Embryonic facial prominence (tissue), 1 donor: ENCODE measurements at regions not wholly inside any gene's neighbourhood (a gene's known extent, or its start where the extent isn't known, plus 50 kb on each side); places are given as distances from the start of the nearest gene placed in this dataset.
A peak's percentile ranks its signal among the peaks of the same experiment; 100 is the strongest.
"Not testable (repeated sequence)": the region's sequence is repeated elsewhere in the genome, so short reads cannot be mapped to it uniquely, and the experiment has no call there.

Experiments
- DNase-seq: peaks from one replicate; pipeline ENCODE4 v3.0.0-alpha.2; 2016; ENCODE audit errors: extremely low spot score

- DNase-seq = no peak
Measured at GRCh38 chr17:77618731-77619130, 339.8 kb upstream of the TNRC6C start.

- no peak for DNase-seq
Measured at GRCh38 chr17:77619326-77619725, 339.2 kb upstream of the TNRC6C start.

- no peak for DNase-seq
Measured at GRCh38 chr17:77619851-77620250, 338.7 kb upstream of the TNRC6C start.

GRCh38 chr17:77620282-77620681 lies 338.2 kb upstream of the TNRC6C start:
- no peak for DNase-seq

GRCh38 chr17:77622084-77622483 lies 336.4 kb upstream of the TNRC6C start:
- not testable (repeated sequence) for DNase-seq

GRCh38 chr17:77622647-77623046 lies 335.9 kb upstream of the TNRC6C start:
- no peak for DNase-seq

GRCh38 chr17:77623321-77623720 lies 335.2 kb upstream of the TNRC6C start:
- not testable (repeated sequence) for DNase-seq

- no peak for DNase-seq
Measured at GRCh38 chr17:77628035-77628434, 330.5 kb upstream of the TNRC6C start.

- not testable (repeated sequence) for DNase-seq
Measured at GRCh38 chr17:77629284-77629683, 329.2 kb upstream of the TNRC6C start.

- no peak for DNase-seq
Measured at GRCh38 chr17:77631307-77631706, 327.2 kb upstream of the TNRC6C start.

- no peak for DNase-seq
Measured at GRCh38 chr17:77632619-77633018, 325.9 kb upstream of the TNRC6C start.

GRCh38 chr17:77634710-77635109 lies 323.8 kb upstream of the TNRC6C start:
- no peak for DNase-seq

- no peak for DNase-seq
Measured at GRCh38 chr17:77635176-77635575, 323.3 kb upstream of the TNRC6C start.

GRCh38 chr17:77635785-77636184 lies 322.7 kb upstream of the TNRC6C start:
- not testable (repeated sequence) for DNase-seq

GRCh38 chr17:77636835-77637817 lies 321.4 kb upstream of the TNRC6C start:
- DNase-seq = no peak

- peak; percentile 13 for DNase-seq
Measured at GRCh38 chr17:77637818-77638575, 320.5 kb upstream of the TNRC6C start.

- DNase-seq = no peak
Measured at GRCh38 chr17:77640252-77640651, 318.3 kb upstream of the TNRC6C start.

GRCh38 chr17:77640916-77641605 lies 317.4 kb upstream of the TNRC6C start:
- no peak for DNase-seq

- no peak for DNase-seq
Measured at GRCh38 chr17:77641718-77642117, 316.8 kb upstream of the TNRC6C start.

GRCh38 chr17:77644181-77645071 lies 314.1 kb upstream of the TNRC6C start:
- DNase-seq = no peak
